GM12878 (cell line): ENCODE measurements at regions not wholly inside any gene's neighbourhood (a gene's known extent, or its start where the extent isn't known, plus 50 kb on each side); places are given as distances from the start of the nearest gene placed in this dataset.

Source experiments
- CEBPB ChIP-seq, 2 experiments: fragments of 150-350 bp in 1 of 2; IDR thresholded peaks; 2 replicates each; pipeline ENCODE4 v1.6.1; 2012 to 2014; ENCODE audit warnings: low read depth in 2 of 2, low read length in 2 of 2, borderline replicate concordance in 1 of 2, inconsistent platforms in 1 of 2
- GABPA ChIP-seq: IDR thresholded peaks from 2 replicates; pipeline ENCODE4 v1.6.1; 2014; ENCODE audit warnings: antibody characterized with exemption, low read depth, mild to moderate bottlenecking, inconsistent platforms
- HDAC6 ChIP-seq: fragments of 200-600 bp; sonication (generic); IDR thresholded peaks from one replicate; pipeline ENCODE4 v1.8.0; 2017; ENCODE audit warnings: antibody characterized with exemption; ENCODE audit not compliant: unreplicated experiment
- RAD21 ChIP-seq: IDR thresholded peaks from 2 replicates; pipeline ENCODE4 v1.6.1; 2011; ENCODE audit warnings: mild to moderate bottlenecking, low read depth, low read length, moderate library complexity; ENCODE audit not compliant: insufficient read depth
- SP1 ChIP-seq: IDR thresholded peaks from one replicate; pipeline ENCODE4 v1.6.1; 2011; ENCODE audit warnings: low read depth, low read length
- SRF ChIP-seq, 2 experiments: IDR thresholded peaks; 2 replicates each; pipeline ENCODE4 v1.6.1; 2011; ENCODE audit warnings: low read depth in 2 of 2, low read length in 2 of 2, mild to moderate bottlenecking in 1 of 2, moderate library complexity in 1 of 2
- YY1 ChIP-seq: IDR thresholded peaks from 2 replicates; pipeline ENCODE4 v1.6.1; 2011; ENCODE audit warnings: low read depth, mild to moderate bottlenecking, low read length
- ZNF274 ChIP-seq: IDR thresholded peaks from one replicate; pipeline ENCODE4 v1.8.0; 2011; ENCODE audit not compliant: insufficient read length, insufficient read depth
- ZNF384 ChIP-seq: IDR thresholded peaks from 2 replicates; pipeline ENCODE4 v1.6.1; 2012; ENCODE audit warnings: low read depth, mild to moderate bottlenecking, low read length, improper control_type of control experiment, borderline replicate concordance
- TF ChIP-seq, protein P1 (sequence below), 3 experiments: IDR thresholded peaks in 2 of 3; conservative IDR thresholded peaks in 1 of 3; 2 replicates each; pipeline ENCODE4 v1.5.1; 2011; ENCODE audit warnings: low read depth in 3 of 3, low read length in 3 of 3, mild to moderate bottlenecking in 3 of 3, control low read depth in 2 of 3, moderate library complexity in 2 of 3, inconsistent platforms in 1 of 3, mixed read lengths in 1 of 3; ENCODE audit not compliant: control insufficient read depth in 2 of 3, insufficient read depth in 1 of 3; ENCODE audit errors: extremely low read depth in 1 of 3
- TF ChIP-seq, protein P2 (sequence below): fragments of 450-650 bp; formaldehyde crosslinking; IDR thresholded peaks from 2 replicates; pipeline ENCODE4 v1.4.0; 2020; ENCODE audit warnings: mild to moderate bottlenecking, moderate library complexity

DNA sequence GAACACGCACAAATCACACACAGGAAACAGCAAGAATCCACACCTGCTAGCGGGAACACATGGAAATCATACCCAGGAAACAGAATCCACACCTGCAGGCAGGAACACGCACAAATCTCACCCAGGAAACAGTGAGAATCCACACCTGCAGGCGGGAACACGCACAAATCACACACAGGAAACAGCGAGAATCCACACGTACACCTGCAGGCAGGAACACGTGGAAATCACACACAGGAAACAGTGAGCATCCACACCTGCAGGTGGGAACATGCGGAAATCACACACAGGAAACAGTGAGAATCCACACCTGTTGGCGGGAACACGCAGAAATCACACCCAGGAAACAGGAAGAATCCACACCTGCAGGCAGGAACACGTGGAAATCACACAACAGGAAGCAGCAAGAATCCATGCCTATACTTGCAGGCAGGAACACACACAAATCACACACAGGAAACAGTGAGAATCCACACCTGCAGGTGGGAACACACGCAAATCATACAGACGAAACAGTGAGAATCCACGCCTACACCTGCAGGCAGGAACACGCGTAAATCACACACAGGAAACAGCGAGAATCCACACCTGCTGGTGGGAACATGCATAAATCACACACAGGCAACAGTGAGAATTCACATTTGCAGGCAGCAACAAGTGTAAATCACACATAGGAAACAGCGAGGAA, 108.6 kb downstream of the DLL1 start:
- TF ChIP-seq RAD21: no peak
- TF ChIP-seq, protein P1, sequence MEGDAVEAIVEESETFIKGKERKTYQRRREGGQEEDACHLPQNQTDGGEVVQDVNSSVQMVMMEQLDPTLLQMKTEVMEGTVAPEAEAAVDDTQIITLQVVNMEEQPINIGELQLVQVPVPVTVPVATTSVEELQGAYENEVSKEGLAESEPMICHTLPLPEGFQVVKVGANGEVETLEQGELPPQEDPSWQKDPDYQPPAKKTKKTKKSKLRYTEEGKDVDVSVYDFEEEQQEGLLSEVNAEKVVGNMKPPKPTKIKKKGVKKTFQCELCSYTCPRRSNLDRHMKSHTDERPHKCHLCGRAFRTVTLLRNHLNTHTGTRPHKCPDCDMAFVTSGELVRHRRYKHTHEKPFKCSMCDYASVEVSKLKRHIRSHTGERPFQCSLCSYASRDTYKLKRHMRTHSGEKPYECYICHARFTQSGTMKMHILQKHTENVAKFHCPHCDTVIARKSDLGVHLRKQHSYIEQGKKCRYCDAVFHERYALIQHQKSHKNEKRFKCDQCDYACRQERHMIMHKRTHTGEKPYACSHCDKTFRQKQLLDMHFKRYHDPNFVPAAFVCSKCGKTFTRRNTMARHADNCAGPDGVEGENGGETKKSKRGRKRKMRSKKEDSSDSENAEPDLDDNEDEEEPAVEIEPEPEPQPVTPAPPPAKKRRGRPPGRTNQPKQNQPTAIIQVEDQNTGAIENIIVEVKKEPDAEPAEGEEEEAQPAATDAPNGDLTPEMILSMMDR (IDR thresholded peaks at IDR 0.05 in 2 of 3, conservative IDR thresholded peaks at IDR 0.05 in 1 of 3; ENCODE audit: control insufficient read depth in 2 of 3, extremely low read depth in 1 of 3, insufficient read depth in 1 of 3, low read depth in 3 of 3, low read length in 3 of 3): no peak
- TF ChIP-seq ZNF384: no peak
- no peak for TF ChIP-seq CEBPB (IDR thresholded peaks at IDR 0.05; ENCODE audit: borderline replicate concordance in 1 of 2, low read depth in 2 of 2, low read length in 2 of 2)
- TF ChIP-seq HDAC6: no peak
- no peak for TF ChIP-seq GABPA
- TF ChIP-seq, protein P2, sequence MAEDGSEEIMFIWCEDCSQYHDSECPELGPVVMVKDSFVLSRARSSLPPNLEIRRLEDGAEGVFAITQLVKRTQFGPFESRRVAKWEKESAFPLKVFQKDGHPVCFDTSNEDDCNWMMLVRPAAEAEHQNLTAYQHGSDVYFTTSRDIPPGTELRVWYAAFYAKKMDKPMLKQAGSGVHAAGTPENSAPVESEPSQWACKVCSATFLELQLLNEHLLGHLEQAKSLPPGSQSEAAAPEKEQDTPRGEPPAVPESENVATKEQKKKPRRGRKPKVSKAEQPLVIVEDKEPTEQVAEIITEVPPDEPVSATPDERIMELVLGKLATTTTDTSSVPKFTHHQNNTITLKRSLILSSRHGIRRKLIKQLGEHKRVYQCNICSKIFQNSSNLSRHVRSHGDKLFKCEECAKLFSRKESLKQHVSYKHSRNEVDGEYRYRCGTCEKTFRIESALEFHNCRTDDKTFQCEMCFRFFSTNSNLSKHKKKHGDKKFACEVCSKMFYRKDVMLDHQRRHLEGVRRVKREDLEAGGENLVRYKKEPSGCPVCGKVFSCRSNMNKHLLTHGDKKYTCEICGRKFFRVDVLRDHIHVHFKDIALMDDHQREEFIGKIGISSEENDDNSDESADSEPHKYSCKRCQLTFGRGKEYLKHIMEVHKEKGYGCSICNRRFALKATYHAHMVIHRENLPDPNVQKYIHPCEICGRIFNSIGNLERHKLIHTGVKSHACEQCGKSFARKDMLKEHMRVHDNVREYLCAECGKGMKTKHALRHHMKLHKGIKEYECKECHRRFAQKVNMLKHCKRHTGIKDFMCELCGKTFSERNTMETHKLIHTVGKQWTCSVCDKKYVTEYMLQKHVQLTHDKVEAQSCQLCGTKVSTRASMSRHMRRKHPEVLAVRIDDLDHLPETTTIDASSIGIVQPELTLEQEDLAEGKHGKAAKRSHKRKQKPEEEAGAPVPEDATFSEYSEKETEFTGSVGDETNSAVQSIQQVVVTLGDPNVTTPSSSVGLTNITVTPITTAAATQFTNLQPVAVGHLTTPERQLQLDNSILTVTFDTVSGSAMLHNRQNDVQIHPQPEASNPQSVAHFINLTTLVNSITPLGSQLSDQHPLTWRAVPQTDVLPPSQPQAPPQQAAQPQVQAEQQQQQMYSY (CRISPR knock-in tag): no peak
- no peak for TF ChIP-seq SP1
- TF ChIP-seq YY1: no peak
- TF ChIP-seq ZNF274: no peak
- TF ChIP-seq SRF (IDR thresholded peaks at IDR 0.05; ENCODE audit: low read depth in 2 of 2, low read length in 2 of 2): no peak
